GM18511 (cell line): ENCODE measurements at regions not wholly inside any gene's neighbourhood (a gene's known extent, or its start where the extent isn't known, plus 50 kb on each side); places are given as distances from the start of the nearest gene placed in this dataset.
"Not testable (repeated sequence)": the region's sequence is repeated elsewhere in the genome, so short reads cannot be mapped to it uniquely, and the experiment has no call there.

Experiments used
- ATAC-seq: cut with Tn5 transposase; IDR thresholded peaks from one replicate; pipeline ENCODE4 v1.9.1; 2021; ENCODE audit warnings: mild to moderate bottlenecking, moderate library complexity; ENCODE audit not compliant: unreplicated experiment

DNA sequence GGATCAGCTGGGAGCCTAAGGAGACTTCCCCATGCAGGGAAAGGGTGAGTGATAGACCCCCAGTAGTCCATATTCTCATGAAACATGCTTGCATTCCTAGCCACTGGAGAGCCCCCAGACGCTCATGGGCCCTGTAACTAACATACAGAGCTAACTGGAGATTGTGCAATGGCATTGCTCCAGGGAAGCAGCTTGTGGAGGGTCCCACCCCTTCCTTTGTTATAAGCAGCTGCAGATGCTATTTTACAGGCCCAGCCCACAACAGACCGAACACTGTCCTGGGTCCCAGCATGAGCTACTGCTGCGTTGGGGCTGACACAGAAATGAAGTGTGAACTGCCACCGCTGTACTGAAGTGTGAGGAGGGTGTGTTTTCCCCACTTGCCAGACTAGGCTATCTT, 1465.7 kb upstream of the DIAPH2 start:
- ATAC-seq, result no peak

DNA sequence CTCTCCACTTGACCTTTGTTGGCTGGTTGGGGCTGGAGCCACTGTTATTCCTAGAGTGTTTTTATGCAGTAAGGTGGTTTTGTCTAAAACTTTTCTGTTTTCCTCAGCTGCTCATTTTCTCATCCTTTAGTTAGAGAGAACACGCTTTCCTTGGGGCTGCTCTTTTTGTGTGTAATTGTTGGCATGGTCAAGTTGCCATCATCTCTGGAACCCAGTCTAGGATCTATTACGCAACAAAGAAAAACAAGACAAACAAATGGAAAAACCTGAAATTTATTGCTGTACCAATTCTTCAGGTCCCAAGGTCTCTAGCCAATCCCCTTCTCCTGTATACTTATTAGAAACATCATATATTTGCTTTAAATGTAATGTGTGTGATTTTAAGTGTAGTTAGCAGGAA, 1436.3 kb upstream of the DIAPH2 start:
- no peak for ATAC-seq

DNA sequence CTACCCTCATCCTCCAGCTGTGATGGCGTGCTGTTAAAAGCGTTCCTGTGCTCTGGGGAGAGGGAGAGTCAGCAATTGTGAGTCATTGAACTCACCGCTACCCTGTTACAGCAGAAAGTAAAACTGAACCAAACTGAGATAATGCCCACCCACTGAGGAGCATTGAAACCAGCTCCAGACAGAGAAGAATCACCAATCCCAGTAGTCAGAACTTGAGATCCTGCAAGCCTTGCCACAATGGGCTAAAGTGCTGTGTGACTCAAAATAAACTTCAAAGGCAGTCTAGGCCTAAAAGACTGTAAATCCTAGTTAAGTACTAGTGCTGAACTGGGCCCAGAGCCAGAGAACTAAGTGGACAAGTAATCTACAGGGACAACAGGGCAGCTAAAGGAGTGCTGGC, 1394.2 kb upstream of the DIAPH2 start:
- ATAC-seq, result no peak

DNA sequence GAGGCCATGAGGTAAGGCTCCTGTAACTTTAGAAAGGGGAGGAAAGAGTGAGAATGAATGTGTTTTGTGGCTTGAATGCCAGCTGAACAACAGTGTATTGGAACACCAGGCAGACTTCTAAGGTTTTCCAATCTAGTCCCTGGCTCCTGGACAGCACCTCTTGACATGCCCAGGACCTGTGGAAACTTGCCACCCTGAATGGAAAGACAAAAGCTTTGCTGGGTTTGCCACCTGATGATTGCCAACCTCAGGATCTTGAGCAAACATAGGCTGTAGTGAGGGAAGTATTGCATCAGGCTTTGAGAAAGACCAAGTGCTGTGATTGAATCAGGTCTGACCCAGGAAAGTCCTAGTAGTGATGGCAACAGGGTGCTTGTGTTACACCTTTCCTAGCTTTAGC, 1393.1 kb upstream of the DIAPH2 start:
- ATAC-seq, result no peak

DNA sequence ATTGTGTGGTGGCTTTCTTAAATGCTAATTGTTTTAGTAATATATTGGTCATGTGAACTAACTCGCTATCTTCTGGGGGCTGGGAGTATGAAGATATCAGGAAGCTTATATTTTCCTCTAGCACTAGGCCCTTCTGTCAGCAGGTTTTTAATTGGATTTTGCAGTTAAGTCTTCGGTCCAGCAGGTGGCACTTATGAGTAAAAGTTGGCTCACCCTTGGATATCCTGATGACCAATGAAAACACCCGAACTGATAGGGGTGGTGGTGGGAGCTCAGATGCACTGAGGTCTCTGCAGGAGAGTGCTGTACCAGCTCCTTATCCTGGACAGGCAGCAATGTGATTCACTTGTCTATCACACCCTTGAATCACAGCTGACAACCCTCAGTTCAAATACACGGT, 1365.8 kb upstream of the DIAPH2 start:
- peak; percentile 51 for ATAC-seq

DNA sequence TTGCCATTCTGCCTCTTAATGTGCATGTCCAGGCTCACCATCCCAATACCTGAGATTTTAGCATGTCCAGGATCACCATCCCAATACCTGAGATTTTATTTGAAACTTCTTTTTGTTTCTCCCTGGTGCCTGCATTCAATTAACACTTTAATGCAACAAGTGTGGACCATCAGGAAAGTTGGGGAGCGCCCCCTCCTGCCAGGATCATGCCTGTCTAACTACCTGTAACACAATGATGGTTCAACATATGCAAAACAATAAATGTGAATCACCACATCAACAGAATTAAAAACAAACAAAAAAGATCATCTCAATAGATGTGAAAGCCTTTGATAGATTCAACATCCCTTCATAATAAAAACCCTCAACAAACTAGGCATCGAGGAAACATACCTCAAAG, 1359.5 kb upstream of the DIAPH2 start:
- no peak for ATAC-seq

DNA sequence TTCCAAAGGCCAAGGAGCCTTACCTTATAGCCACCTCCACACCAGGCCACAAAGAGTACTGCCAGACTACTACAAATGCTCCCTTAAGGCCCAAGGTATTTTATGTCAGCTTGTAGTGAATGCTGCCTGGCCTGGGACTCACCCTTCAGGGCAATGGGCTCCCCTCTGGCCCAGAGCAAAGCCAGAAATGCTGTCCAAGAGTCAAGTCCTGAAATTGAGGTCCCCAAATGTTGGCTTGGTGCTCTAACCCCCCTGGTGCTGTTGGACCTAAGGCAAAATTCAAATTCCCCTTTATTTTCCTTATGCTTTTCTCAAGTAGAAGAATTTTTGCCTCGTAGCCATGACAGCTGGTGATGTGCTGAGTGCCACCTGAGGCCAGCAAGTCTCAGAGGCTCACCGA, 1354.3 kb upstream of the DIAPH2 start:
- ATAC-seq, result no peak

DNA sequence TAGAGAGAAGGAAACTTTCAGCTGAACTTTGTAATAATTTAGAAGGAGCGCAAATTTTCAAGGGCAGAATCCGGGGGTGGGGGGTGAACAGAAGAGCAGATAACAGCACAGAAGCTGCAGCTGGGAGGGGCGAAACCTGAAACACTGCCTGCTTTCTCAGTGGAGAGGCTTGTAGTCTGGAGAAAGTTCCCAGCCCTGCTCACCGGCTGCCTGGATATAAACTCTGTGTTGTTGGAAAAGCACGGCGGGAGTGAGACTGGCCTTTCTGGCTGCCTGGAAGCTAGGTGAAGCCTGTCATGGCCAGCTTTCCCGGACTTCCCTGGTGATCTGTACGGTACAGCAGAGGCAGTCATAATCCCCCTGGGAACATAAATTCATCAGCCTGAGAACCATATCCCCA, 1352.1 kb upstream of the DIAPH2 start:
- no peak for ATAC-seq

DNA sequence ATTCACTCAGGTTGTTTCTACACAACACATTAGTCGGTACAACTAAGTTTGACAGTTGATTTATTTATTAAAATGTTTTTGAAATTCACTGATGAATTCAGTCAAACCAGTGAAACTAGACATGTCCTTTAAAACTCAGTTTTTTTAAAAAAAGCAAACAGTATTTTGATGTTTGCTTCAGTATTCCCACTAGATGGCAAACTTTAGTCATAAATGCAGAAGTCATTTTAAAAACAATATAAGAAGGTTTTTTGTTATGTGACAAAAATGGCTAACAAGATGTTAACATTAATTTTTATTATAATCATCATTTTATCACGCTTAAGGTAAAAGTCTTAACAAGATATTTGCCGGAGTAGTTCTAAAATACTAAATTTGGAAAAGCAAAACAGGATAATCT, 1337.8 kb upstream of the DIAPH2 start:
- no peak for ATAC-seq

DNA sequence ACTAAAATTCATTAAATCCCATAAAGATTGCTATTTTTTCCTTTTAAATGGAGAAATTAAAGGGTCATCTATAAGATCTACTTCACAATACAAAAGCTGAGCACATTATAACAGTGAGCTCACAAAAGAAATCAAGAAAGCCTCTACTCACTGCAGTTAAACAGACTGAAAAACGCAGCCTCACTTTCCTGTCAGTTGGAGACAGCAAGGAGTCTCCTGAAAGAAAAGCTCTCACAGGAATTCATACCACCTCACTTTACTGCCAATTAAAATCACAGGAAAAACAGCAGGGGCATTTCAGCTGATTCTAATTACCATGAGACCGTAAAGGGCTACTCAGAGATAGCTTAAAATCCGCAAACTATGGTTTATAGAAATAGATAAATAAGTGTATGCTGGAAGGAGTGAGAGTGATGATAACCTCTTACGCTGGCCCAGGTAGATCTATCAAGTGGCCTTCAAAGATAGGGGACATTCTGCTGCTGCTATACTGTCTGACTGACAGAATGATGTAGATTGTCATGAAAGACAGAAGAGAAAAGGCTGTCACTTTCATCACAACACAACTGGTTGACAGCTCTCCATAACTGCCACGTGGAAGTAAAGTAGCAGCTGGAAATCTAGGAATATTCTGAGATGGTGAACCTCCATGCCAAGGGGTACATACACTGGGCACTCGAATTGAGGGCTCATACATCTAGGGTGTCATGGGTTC, 1333.7 kb upstream of the DIAPH2 start:
- ATAC-seq, result no peak

DNA sequence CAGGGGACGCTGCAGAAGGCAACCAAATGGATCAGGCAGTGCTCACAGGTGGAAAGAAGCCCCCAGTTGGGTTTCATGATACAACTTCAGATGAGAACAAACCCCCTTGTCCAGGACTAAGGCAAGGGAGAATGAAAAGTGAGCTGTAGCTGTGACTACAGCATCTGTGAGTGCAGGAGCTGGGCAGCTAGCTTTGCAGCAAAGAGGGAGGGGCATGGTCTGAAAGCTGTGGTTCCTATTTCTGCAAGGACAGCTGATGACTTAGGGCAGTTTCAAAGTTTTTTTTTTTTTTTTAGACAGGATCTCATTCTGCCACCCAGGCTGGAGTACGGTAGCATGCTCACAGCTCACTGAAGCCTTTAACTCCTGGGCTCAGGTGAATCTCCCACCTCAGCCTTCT, 1317.4 kb upstream of the DIAPH2 start:
- ATAC-seq, result no peak

DNA sequence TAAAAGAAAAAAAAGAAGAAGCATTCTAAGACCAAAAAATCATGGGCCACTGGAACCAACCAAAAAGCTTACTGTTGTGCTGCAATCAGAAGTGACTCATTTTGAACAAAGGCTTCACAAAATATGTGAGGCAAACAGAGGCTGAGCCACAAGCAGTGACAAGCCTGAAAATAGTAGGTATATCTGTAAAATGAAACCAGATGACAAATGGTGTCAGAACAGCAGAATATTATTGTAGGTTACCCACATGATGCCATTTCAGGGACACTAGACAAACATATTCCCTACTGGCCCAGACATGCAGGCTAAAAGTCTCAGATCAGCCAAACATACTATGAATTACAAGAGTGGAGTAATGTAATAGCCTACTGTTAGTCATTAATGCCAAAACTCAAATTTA, 1301.8 kb upstream of the DIAPH2 start:
- no peak for ATAC-seq

DNA sequence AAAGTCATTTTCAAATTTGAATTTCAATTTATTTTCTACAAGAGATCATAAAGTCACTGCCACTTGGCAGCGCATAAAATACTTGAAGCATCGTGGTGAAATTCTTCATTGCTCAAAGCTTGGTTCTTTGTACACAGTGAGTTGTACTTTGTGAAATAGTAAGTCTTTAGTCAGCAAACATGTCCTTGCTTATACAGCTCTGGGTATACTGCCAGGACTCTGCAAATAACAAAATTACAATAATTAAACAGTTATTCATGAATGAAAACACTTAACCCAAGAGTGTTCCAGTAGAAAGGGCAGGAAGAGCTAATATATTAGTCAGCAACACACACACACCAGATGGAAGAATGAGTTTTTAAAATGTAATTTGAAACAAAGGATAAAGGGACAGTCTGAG, 1300.9 kb upstream of the DIAPH2 start:
- no peak for ATAC-seq

DNA sequence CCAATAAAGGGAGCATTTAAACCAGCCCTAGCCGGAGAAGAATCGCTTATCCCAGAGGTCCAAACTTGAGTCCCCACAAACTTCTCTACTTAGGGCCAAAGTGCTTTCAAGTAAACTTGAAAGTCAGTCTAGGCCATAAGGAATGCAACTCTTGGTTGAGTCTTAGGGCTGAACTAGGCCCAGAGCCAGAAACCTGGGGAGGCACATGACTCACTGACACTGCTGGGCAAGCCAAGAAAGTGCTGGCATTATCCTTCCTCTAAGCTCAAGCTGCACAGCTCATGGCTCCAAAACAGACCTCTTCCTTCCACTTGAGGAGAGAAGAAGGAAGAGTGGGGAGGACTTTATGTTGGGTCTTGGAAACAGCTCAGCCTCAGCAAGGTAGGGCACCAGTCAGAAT, 1257.3 kb upstream of the DIAPH2 start:
- ATAC-seq, result no peak

DNA sequence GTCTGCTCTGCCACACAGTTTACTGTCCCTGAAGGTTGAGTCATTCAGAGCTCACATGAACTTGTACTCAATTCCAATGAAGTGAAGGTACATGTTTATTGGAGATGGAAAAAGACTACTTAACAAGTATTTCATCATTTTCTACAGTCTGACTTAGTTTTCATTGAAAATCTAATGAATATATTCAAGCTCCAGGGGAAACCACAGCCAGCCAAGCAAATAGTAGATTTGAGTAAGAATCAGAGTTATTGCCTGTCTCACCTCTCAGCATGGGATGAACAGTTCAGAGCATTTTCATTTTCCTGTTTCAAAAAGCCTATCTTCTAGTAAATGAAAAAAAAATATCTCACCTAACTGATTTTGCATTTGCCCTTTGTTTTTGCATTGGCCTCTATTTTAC, 1249.4 kb upstream of the DIAPH2 start:
- no peak for ATAC-seq

DNA sequence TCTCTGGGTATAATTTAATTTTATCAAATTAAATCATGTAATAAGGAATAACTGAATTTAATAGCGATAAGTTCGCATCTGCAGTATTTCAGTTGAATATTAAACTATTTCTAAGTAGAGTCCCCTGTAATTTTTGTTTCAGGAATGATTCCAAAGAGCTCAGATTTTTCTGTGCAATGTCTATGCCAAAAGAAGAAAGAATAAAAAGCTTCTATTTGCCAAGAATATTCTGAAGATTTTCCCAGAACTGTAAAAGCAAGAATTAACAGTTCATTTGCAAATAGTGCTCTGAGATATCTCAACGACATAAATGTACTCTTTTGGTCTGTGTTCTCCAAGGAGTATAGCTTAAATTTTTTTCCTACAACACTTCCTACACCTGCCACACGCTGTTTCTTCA, 1242.8 kb upstream of the DIAPH2 start:
- ATAC-seq, result no peak

DNA sequence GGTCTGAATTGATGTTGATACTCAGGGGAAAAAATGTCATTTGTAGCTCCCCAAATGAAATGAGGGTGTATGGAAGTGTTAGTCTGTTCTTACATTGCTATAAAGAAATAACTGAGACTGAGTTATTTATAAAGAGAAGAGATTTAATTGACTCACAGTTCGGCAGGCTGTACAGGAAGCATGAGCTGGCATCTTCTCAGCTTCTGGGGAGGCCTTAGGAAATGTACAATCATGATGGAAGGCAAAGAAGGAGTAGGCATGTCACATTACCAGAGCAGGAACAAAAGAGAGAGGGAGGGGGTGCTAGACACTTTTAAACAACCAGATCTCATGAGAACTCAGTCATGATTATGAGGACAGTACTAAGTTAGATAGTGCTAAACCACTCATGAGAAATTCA, 1199.9 kb upstream of the DIAPH2 start:
- ATAC-seq, result no peak

DNA sequence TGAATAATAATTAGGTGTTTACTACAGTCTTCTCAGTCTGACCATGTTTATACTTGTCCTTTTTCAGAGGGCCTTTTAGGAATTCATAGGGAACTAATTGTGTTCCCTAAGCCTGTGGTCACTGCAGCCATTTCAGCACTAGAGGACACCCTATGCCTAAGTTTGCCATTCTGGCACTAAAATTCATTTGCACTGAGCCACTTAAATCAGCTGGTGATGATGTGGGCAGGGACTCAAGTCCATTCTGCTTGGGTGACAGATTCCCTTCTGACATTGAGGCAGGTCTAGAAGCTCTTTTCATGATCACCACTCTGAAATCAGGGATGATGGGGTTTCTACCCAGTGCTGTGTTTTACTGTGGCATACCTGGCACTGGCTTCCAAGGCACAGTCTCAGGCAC, 1178.9 kb upstream of the DIAPH2 start:
- no peak for ATAC-seq

DNA sequence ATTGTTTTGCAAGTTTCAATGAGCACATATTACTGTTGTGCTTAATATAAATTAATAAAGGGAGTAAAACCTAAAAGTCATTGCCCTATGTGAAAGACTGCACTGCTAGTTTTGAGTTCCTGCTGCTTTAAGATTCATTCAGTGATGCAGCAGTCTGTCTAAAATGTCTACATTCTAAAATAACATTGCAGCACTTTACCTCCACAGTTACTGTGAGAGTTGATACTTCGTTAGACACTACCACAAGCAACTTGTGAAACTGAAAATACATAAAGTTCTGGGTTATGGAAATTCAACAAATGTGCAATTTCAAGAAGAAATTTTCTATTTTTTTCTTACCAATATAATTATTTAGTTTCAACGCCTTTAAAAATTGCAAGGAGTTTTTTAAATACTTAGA, 1175.2 kb upstream of the DIAPH2 start:
- no peak for ATAC-seq

DNA sequence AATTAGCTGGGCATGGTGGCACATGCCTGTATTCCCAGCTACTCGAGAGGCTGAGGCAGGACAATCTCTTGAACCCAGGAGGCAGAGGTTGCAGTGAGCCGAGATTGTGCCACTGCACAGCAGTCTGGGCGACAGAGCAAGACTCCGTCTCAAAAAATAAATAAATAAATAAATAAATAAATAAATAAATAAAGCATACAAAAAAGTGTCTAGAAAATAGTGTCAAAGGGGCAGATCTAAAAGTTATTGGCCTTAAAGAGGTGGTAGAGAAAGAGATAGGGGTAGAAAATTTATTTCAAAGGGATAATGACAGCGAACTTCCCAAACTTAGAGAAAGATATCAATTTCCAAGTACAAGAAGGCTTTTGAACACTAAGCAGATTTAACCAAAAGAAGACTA, 1160.6 kb upstream of the DIAPH2 start:
- not testable (repeated sequence) for ATAC-seq

DNA sequence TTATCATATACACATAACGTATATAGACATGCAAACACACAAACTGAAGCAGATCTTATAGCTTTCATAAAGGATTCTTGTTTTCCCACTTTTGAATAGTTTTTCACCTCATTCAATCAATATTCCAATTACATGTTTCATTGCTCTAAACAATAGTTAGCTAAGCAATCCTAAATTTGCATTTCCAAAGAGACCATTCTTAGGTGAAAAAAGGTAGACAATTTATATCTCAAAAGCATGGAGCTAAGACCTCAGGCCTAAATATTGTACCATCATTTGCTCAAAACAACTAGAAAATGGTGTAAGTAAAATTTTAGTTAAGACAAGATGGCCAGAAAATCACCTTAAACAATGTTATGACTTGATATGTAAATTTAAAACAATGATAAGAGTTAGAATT, 1148.5 kb upstream of the DIAPH2 start:
- no peak for ATAC-seq

DNA sequence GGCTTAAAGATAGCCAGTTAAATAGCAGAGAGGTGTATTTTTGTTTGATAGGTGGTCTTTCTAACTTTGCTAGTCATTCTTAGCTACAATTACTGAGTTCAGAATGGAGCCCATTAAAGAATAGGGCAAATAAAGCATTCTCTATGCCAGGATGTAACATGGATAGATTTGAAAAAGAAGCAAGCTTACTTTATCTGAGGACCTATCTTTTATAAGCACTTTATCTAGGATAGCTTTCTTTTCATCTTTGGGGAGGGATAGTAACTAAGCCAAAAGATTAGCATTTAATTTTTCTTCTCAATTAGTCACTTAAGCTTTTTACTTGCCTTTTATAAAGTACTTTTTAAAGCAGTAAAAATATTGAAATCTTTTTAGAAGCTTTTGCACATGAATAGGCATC, 1148.0 kb upstream of the DIAPH2 start:
- ATAC-seq, result no peak

DNA sequence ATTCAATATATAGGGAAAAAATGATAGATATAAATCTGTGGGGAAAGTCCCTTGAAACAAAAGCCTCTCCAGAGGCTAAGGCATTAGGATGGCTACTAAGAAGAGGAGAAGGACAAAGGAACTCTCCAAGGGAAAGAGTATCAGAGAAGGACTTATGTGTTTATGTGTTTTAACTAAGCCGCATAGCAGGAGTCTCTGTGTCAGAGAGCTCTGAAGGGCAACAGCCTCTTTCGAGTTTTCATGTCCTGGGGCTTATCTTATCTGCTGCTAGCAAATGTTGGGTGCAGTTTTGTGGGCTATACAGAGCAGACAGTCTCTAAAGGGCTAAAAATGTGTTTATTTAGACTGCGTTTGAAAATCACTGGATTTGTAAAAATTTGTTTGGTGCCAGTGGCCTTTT, 1145.6 kb upstream of the DIAPH2 start:
- no peak for ATAC-seq
